GM21367 (cell line): ENCODE measurements at regions not wholly inside any gene's neighbourhood (a gene's known extent, or its start where the extent isn't known, plus 50 kb on each side); places are given as distances from the start of the nearest gene placed in this dataset.

Experiments
- ATAC-seq: cut with Tn5 transposase; IDR thresholded peaks from one replicate; pipeline ENCODE4 v1.9.1; 2021; ENCODE audit not compliant: unreplicated experiment

DNA sequence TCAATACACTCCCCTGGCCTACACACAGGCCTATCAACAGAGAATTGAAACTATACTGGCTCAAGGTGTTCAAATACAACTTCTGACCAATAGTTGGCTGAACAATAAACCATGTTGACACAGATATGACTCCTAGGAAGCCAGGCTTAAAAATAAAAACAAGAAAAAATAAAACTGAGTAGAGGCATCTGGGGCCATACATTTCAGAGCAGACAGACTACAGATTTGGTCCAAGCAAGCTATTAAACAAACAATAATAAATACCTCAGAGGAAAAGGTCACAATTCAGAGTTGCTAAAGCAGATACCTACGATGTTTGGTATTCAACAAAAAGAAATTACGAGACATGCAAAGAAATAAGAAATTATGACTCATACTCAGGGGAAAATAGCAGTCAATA is 132.8 kb upstream of the ACVR2A start:
- ATAC-seq = no peak

DNA sequence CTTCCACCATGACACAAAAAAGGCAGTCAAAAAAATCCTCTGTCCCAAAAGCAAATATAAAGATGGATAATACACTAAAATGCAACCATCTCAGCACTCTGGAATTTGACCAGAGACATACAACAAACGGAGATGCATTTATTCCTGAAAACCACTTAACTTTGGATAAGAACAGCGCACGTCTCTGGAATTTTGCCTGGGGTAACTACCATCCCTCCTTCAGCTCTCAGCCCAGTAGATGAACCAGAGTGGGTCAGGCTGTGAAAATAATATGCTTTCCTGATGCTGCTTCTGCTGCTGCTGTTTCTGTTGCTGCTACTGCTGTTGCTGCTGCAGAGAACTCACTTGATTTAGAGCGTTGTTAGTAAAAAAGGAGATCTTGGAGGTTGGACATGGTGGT is 133.8 kb upstream of the ACVR2A start:
- no peak for ATAC-seq

DNA sequence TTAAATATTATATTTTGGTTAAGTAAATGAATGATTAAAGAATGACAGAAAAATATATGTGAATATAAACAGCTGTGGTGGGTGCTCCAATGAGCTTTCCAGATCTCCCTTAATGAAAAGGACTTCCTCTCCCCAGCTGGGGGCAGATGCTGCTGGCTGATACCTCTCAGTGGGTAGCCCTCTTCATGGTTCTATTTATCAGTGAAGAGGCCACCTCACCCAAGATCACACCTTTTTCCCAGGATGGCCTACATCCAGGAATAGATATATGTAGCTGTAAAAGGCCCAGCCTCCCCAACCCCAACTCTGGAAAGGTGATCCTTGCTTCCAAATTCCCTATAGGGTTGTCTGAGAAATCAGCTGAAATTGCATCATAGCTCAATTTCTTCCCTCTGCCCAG is 135.2 kb upstream of the ACVR2A start:
- ATAC-seq = no peak

DNA sequence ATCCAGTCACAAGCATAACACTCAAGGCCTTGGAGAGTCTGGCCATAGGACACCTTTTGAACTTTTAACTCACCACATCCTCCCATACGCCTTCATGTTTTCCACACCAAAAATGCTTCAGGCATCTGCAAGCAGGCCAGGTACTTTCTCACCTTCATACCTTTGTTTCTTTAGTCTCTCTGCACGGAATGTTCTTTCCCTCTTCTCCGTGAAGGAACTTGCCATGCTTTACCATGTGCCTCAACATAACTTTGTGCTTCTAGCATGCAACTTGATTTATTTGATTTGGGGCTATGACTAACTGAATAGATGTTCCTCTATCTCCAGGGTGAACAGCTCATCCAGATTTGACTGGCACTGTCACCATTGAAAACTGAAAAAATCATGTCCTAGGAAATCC is 141.7 kb upstream of the ACVR2A start:
- no peak for ATAC-seq

DNA sequence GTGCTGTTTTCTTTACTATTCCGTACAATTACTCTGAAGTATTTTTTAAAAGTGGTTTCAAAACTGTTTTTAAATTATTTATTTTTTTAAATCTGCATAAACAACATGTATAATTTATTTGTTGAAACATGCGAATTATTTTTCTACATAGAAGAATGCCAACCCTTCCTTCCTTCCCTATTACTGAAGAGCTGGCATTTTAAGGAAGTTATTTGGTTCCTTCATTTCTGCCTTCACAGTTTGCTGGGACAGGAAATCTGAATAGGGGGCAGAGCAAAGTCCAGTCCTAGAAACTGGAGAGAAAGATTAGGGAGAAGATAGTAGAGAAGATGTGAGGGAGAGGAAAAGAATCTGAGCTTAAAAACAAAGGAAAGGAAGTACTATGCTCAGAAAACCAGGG is 146.7 kb upstream of the ACVR2A start:
- ATAC-seq = no peak

DNA sequence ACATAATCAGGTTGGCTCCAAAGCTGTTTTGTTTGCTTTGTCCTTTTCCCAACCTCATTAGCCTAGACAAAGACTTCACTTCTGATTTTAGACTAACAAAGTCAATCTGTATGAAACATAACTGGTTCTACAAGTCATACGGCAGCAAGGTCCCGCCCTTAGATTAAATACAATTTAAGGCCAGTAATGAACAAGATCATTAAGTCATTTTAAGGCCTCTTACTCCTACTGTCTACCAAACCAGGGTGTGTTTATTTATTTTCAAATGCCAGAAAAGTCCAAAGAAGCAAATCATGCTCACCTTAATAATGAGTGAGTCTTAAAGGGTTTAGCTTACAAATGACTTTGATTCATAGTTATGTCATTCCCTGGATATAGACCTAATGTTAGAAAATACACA is 148.4 kb upstream of the ACVR2A start:
- ATAC-seq = no peak

DNA sequence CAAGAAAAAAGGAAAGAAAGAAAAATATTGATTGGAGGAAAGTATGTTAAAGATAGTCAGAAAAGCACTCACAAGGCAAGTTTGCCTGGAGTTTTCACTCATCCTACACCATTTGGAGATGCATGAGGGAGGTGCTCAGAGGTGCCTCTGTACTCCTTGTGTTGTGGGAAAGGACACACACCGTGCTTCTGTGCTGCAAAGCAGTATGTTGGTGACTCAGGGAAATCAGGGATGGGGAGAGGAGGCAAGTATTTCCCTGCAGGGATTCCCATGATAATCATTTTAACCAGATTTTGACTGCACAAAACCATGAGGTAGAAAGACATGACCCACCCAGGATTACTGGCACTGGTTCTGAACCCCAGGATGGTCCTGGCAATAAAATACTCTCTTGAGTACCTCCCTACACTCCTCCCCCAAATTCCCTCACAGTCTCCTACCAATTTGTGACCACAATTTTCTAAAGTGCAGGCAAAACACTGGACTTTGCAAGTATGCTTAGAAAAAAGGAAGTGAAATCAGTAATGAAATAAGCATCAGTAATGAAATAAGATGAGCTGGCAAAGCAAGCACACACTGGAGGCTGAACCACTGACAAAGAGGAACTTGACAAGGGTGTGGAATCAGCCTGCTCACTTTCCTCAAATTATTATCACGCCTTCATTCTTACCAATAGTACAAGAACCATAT is 155.5 kb upstream of the ACVR2A start:
- peak; percentile 100 for ATAC-seq

DNA sequence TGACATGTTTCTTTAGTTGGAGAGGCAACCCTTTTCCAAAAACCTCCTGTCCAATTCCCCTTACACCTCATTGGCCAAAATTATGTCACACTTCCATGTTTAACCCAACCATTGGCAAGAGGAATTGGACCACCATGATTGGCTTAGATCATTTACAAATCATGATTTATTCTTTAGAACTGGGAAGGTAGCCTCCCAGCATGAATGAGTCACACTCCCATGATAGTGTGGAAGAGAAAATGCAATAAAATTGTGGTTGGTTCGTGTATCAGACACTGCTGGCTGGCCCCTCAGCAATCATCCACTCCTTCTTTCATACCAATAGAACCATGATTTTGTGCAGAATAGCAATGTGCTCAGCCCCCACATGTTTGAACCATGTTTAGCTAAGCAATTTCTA is 156.6 kb upstream of the ACVR2A start:
- ATAC-seq = no peak

DNA sequence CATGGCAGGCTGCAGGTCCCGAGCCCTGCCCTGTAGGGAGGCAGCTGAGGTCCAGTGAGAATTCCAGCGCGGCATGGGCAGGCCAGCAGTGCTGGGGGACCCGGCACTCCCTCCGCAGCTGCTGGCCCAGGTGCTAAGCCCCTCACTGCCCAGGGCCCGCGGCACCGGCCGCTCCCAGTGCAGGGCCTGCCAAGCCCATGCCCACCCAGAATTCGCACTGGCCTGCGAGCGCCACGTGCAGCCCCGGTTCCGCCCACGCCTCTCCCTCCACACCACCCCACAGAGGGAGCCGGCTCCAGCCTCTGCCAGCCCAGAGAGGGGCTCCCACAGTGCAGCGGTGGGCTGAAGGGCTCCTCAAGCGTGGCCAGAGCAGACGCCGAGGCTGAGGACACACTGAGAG is 158.5 kb upstream of the ACVR2A start:
- ATAC-seq = no peak

DNA sequence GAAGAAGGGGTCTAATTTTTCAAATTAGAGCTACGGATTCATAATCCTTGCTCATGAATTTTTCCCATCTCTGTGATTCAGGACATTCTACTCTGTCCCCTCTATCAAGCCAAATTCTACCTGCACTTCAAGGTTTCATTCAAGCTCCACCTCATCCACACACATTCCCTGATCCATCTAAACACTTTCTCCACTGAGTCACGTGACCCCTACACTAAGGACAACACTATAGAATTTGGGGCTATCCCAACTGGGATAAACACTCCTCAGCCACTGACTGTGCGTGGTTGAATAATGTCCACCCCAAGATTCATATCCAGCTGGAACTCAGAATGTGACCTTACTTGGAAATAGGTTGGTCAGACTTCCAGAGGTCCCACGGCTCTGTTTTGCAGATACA is 159.9 kb upstream of the ACVR2A start:
- no peak for ATAC-seq

DNA sequence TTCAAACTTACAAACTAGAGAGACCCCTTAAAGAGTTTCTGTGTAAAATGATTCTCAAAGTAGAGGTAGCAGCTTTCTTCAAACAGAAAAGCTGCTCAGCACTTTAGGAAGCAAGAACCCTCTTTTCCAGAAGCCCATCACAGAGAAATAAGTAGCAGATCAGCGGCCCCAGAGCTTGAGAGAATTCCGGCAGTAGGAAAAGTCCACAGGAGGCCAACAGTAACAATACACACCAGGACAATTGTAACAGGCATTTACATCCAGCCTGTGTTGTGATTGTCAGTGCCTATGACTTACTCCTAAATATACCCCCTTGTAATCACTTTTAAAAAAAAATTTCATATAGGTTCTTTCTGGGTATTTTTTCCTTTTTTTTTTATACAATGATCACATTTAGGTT is 161.4 kb upstream of the ACVR2A start:
- no peak for ATAC-seq

DNA sequence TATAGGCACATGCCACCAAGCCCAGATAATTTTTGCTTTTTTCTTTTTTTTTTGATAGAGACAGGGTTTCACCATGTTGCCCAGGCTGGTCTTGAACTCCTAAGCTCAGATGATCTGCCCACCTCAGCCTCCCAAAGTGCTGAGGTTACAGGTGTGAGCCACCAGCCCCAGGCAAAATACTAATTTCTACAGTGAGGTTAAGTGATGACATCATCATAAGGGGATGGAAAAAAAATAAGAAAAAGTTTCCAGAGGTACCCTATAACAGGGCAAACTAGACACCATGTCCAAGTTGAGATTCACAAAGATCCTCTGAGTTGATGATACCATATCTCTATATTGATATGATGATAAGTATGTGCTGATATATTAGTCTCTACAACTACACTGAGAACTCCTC is 163.7 kb upstream of the ACVR2A start:
- ATAC-seq = no peak

DNA sequence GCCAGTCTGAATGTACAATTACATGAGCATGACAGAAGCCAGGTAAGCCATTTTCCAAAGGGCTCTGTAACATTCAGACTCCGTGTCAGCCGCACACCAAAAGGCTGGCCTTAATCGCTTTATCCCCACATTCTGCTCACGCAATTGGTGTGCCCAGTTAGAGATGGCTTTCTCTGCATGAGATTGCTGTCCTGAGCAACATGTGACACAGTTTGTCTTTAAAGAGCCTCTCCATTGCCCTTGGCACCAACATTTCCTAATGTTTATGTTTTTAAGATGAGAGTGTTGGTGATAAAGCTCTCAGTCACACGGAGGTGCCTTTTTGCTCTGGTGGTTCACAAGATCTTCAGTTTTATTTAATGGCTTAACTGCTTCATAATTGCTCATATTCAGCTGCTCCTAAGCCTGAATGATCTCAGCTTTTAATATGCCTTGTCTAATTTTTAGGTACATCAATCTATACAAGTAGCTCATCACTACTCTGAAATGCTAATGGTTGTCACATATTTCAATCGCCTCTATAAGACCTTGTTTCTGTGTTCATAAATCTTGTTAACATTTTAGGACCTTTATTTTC is 164.8 kb upstream of the ACVR2A start:
- no peak for ATAC-seq

DNA sequence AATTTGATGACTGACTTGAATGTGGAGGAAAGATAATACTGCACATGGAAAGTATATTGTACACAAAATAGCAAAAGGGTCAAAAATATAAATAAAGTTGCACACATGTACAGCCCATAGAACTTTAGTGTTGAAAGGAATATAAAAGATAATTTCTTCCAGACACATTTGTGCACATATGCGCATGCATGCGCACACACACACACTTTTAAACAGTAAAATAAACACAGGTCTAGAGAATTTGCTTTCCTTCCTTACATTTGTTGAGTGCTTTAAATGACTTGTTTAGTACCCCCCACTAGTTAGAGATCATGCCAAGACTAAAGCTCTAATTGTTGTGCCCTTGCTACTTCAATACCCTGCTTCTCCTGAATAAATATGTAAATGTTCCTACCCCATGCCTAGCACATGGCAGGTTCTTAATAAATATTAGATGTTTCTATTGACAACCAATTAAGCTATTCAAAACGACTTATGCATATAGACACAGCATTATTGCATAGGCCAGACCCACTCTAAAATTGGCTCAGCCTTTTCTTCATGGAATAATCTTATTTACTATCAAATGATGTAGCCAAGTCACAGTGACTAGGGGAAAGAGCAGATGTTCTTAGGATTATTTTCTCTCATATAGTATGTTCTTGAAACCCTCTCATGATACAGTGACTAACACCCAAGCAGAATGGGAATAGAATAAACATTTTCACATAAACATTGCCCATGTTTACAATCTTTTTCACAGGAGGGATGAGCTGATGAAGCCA is 165.5 kb upstream of the ACVR2A start:
- no peak for ATAC-seq

DNA sequence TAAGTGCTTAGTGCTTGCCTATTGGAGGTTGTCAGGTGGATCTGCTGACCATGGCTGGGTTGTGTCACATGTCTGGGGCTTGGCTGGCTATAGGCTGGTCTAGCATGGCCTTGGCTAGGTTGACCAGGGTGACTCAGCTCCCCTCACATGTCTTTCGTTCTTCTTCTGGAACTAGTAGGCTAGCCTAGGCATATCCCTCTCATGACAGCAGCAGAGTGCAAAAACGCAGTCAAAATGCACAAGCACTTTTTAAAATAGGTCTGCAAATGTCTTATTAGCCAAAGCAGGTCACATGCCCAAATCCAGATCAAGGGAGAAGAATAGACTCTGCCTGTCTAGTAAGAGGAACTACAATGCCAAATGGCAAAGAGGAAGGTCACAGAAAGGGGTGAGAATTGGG is 179.7 kb upstream of the ACVR2A start:
- ATAC-seq = no peak

DNA sequence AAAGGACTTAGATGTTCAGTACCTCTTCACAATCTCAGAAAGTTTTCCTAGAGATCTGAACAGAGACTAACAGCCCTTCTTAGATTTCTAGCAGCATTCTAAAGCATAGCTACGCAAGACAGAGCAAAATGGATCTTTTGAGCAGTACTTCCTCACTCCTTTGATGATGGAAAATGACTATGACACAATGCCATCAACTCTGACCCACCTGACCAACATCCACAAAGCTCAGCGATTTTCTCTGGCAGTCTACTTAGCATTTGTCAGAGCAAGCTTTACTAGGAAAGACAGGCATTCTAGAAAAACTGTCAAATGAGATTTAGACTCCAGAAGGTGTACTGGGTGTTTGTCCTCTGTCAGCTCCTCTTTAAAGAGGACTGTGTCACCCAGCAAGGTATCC is 180.9 kb upstream of the ACVR2A start:
- ATAC-seq = no peak

DNA sequence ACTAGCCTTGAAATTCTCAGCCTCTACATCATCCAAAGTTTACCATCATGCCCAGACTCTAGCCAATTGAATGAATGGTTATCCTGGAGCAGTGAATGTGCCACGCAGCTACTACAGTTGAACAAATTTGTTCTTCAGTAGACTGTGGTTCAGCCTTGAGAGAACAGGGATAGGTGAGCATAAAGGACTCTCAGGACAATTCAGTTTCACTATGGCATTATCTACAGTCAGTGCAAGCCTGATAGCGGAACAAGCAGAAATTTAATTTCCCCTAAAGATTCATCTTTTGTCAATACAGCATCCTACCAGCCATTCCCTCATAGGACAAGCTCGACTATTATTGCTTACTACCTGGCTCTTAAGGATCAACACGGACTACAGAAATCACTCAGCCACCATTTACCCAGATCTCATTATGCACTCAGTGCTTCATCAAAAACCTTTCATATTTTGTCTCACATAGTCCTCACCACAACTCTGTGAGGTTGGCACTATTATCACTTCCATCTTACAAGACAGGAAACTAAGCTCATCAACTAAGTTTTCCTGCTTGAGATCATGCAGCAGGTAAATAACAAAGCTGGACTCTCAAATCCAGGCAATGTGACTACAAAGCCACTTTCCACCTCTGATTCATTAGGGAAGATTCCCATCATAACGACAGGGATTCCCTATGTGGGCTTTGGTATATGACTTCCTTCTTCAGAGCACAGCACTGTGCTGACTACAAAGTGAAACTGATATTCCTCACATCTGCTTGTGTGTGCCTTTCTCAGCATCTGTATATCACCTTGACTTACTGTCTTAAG is 181.5 kb upstream of the ACVR2A start:
- peak; percentile 92 for ATAC-seq

DNA sequence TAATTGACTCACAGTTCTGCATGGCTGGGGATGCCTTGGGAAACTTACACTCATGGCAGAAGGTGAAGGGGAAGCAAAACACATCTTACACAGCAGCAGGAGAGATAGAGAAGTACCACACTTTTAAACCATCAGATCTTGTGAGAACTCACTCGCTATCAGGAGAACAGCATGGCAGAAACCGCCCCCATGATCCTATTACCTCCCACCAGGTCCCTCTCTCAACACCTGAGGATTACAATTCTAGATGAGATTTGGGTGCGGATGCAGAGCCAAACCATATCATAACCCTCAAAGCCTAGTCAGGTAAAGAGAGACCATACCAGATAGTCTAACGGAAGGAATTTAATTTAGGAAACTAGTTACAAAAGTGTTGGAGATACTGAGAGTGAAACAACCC is 182.6 kb upstream of the ACVR2A start:
- ATAC-seq = no peak

DNA sequence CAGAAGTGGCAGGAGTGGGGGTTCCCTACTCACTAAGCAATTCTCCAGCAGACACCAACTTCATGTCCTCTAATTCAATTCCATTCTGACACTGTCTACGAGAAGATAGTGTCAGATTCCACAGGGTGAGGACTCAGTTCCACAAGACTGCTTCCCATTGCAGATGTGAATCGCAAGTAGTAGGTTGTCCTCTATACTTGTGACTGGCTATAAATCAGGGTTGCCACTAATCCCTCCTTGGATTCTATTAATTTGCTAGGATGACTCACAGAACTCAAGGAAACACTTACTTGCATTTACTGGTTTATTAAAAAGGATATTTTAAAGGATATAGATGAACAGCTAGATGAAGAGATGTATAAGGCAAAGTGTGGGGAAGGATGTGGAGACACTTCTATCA is 184.1 kb upstream of the ACVR2A start:
- ATAC-seq = no peak

DNA sequence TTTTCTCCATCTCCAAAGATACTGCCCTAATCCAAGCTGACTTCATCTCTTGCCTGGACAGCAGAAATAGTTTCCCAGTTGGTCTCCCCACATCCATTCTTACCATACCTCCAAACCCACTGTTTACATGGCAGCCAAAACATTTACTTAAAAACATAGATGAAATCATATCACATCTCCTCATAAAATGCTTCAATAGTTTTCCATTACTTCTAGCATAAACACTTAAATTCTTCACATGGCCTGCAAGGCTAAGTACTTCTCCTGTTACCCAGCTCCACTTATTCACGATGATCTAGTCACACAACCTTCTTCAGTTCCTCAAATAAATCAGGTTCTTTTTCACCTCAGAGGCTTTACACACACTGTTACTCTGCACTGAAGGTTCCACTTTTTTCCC is 185.8 kb upstream of the ACVR2A start:
- ATAC-seq = no peak

DNA sequence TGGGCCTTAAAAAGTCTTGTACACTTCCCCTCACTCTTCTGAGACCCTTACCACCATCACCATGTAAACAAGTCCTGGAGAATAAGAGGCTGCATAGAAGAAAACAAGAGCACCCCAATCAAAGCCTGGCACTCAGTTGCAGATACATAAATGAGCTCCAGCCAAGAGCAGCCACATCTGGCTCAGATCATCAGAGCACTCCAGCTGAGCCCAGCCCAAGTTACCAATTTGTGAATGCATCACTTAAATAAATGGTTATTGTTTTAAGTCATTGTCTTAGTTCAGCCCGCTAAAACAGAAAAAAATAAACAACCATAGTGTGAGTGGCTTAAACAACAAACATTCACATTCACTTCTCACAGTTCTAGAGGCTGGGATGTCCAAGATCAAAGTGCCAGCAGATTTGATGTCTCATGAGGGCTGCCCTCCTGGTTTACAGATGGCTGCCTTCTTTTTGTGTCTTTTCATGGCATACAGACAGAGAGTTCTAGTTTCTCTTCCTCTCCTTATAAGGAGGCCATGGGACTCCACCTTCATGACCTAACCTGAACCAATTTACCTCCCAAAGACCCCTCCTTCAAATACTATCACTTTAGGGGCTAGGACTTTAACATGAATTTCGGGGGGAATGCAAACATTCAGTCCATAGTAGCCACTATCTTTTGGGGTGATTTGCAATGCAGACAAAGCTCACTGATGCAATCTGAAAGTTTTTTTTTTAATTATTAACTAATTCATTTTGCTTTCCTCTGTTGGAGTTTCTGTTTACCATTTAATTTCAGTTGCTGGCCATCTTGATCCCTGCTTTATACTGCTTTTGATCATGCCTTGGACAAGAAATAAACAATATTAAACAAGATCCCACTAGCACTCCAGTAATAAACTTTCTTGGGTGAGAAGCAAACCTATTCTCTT is 187.5 kb upstream of the ACVR2A start:
- ATAC-seq = no peak
